ENCODE measurements at regions not wholly inside any gene's neighbourhood (a gene's known extent, or its start where the extent isn't known, plus 50 kb on each side); places are given as distances from the start of the nearest gene placed in this dataset.
"Not testable (repeated sequence)": the region's sequence is repeated elsewhere in the genome, so short reads cannot be mapped to it uniquely, and the experiment has no call there.

DNA sequence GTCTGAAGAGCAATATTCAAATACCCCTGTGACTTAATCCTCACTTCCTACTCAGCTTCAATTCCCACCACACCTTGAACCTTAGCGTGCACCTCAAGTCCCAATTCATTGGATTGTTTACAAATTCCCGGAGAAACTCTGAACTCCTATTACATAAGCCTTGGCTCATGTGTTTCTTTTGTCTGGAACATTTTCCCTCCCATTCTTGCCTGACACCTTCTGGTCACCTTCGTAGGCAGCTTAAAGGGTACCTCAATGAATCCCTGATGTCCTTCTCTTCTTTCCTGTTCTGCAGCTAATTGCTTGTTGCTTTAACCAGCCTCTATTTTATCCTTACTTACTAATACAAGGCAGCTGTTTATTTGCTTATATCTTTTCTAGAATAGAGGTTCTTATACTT lies 85.0 kb upstream of the SEL1L start:
- no peak for DNase-seq (ENCODE audit: low read depth)
- H3K4me3 ChIP-seq (ENCODE audit: low read depth, low read length), result no peak overlapping the region
- TF ChIP-seq CTCF (IDR thresholded peaks at IDR 0.05; ENCODE audit: insufficient read depth, low read depth, low read length, missing control alignments), result no peak

- no peak for TF ChIP-seq CTCF (IDR thresholded peaks at IDR 0.05; ENCODE audit: insufficient read depth, low read depth, low read length, missing control alignments)
- H3K4me3 ChIP-seq (ENCODE audit: low read depth, low read length), result no peak overlapping the region
- no peak for DNase-seq (ENCODE audit: low read depth)
Measured at GRCh38 chr14:81619816-81620215, 86.2 kb upstream of the SEL1L start.

- not testable (repeated sequence) for DNase-seq (ENCODE audit: low read depth)
Measured at GRCh38 chr14:81623771-81624396, 90.2 kb upstream of the SEL1L start.

DNA sequence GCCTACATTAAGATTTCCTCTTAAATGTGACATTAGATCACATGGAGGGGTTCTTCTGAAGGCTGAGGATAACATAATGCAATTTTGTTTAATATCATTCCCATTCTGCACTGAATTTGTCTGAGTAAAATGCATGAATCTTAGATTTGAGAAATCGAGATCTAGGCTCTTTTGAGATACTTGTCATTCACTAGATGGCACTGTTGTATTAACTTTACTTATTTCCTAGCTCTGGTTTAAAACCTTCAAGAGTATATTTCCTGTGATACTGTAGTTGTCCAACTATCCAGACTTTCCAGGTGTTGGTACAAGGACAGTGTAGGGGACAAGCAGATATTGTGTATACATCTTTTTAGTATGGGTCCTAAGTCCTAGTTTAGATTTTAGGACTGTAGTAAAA lies 91.7 kb upstream of the SEL1L start:
- no peak overlapping the region for H3K4me3 ChIP-seq (ENCODE audit: low read depth, low read length)
- peak; percentile 2 for DNase-seq (ENCODE audit: low read depth)
- TF ChIP-seq CTCF (IDR thresholded peaks at IDR 0.05; ENCODE audit: insufficient read depth, low read depth, low read length, missing control alignments), result peak; percentile 18

More at GRCh38 chr14:81623771-81624396, 90.2 kb upstream of the SEL1L start:
- H3K4me3 ChIP-seq (ENCODE audit: low read depth, low read length), result not testable (repeated sequence)

DNA sequence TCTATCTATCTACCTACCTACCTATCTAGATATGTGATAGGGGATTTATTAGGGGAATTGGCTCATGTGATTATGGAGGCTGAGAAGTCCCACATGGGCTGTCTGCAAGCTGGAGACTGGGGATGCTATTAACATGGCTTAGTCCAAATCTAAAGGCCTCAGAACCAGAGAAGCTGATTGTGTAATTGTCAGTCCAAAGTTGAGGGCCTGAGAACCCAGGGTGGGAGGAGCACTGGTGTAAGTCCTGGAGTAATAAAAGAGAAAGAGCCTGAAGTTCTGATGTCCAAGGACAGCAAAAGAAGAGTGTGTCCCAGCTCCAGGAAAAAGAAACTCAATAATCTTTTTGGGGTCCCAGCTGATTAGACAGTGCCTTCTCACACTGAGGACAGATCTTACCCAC lies 98.5 kb upstream of the SEL1L start:
- no peak for TF ChIP-seq CTCF (IDR thresholded peaks at IDR 0.05; ENCODE audit: insufficient read depth, low read depth, low read length, missing control alignments)
- H3K4me3 ChIP-seq (ENCODE audit: low read depth, low read length), result no peak overlapping the region
- no peak for DNase-seq (ENCODE audit: low read depth)

DNA sequence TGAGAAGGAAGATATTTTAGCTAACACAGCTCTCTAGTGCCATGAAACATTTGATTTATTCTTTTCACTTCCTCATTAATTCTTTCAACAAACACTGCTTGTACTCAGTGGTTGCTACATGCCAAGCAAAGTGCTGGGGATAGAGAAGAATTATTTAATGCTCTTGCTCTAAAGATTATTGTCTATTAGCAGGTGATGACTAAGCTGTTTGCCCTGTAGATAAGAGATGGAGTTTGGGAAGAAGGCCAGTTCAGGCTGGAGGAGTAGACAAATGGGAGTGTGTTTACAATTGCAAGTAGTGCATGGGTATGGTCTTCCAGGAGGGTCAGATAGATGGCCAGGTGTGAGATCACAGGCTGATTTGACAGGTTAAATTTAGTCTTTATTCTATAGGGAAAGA lies 99.8 kb upstream of the SEL1L start:
- no peak for DNase-seq (ENCODE audit: low read depth)
- H3K4me3 ChIP-seq (ENCODE audit: low read depth, low read length), result no peak overlapping the region
- TF ChIP-seq CTCF (IDR thresholded peaks at IDR 0.05; ENCODE audit: insufficient read depth, low read depth, low read length, missing control alignments), result no peak

- no peak for TF ChIP-seq CTCF (IDR thresholded peaks at IDR 0.05; ENCODE audit: insufficient read depth, low read depth, low read length, missing control alignments)
- no peak overlapping the region for H3K4me3 ChIP-seq (ENCODE audit: low read depth, low read length)
- no peak for DNase-seq (ENCODE audit: low read depth)
Measured at GRCh38 chr14:81637639-81638038, 104.0 kb upstream of the SEL1L start.

All from GM12865 (cell line).